ENCODE measurements at regions not wholly inside any gene's neighbourhood (a gene's known extent, or its start where the extent isn't known, plus 50 kb on each side); places are given as distances from the start of the nearest gene placed in this dataset.

- H3K27ac Mint-ChIP-seq = no peak overlapping the region
Observed at GRCh38 chr15:79700951-79701480, 195.8 kb downstream of the MTHFS start.

GRCh38 chr15:79702621-79703020, 194.2 kb downstream of the MTHFS start:
- Mint-ChIP-seq H3K9me3 (no peaks in the 10 kb centered on the region), H3K27ac (no peak overlapping the region), H3K36me3 (no peaks in the 10 kb centered on the region), H3K4me1 (ENCODE audit: unreplicated experiment) (no peaks in the 10 kb centered on the region), H3K27me3 (peaks cover 7% of the 10 kb centered on the region), H3K4me3 (no peak overlapping the region)
- TF ChIP-seq CTCF (conservative IDR thresholded peaks at IDR 0.05) = no peak
- DNase-seq (ENCODE audit: extremely low spot score, unreplicated experiment) = no peak

More at GRCh38 chr15:79700951-79701480, 195.8 kb downstream of the MTHFS start:
- H3K36me3 Mint-ChIP-seq = no peaks in the 10 kb centered on the region
- no peaks in the 10 kb centered on the region for H3K27me3 Mint-ChIP-seq
- no peak for TF ChIP-seq CTCF (conservative IDR thresholded peaks at IDR 0.05)
- no peak for DNase-seq (ENCODE audit: extremely low spot score, unreplicated experiment)
- H3K4me1 Mint-ChIP-seq (ENCODE audit: unreplicated experiment) = no peaks in the 10 kb centered on the region
- H3K4me3 Mint-ChIP-seq = no peak overlapping the region
- H3K9me3 Mint-ChIP-seq = no peaks in the 10 kb centered on the region

GRCh38 chr15:79721256-79721655, 175.6 kb downstream of the MTHFS start:
- no peaks in the 10 kb centered on the region for H3K9me3 Mint-ChIP-seq
- peaks cover 21% of the 10 kb centered on the region for H3K27me3 Mint-ChIP-seq
- no peak for TF ChIP-seq CTCF (conservative IDR thresholded peaks at IDR 0.05)
- DNase-seq (ENCODE audit: extremely low spot score, unreplicated experiment) = no peak
- no peaks in the 10 kb centered on the region for H3K36me3 Mint-ChIP-seq
- H3K4me3 Mint-ChIP-seq = no peak overlapping the region
- no peaks in the 10 kb centered on the region for H3K4me1 Mint-ChIP-seq (ENCODE audit: unreplicated experiment)
- H3K27ac Mint-ChIP-seq = no peak overlapping the region

GRCh38 chr15:79724312-79724711, 172.5 kb downstream of the MTHFS start:
- H3K27me3 Mint-ChIP-seq = peaks cover 21% of the 10 kb centered on the region
- H3K36me3 Mint-ChIP-seq = no peaks in the 10 kb centered on the region
- H3K27ac Mint-ChIP-seq = no peak overlapping the region
- no peaks in the 10 kb centered on the region for H3K4me1 Mint-ChIP-seq (ENCODE audit: unreplicated experiment)
- H3K9me3 Mint-ChIP-seq = no peaks in the 10 kb centered on the region
- no peak for TF ChIP-seq CTCF (conservative IDR thresholded peaks at IDR 0.05)
- no peak for DNase-seq (ENCODE audit: extremely low spot score, unreplicated experiment)
- H3K4me3 Mint-ChIP-seq = no peak overlapping the region

GRCh38 chr15:79724804-79725203, 172.0 kb downstream of the MTHFS start:
- Mint-ChIP-seq H3K4me1 (ENCODE audit: unreplicated experiment) (no peaks in the 10 kb centered on the region), H3K27me3 (peaks cover 25% of the 10 kb centered on the region), H3K4me3 (no peak overlapping the region), H3K27ac (no peak overlapping the region), H3K36me3 (no peaks in the 10 kb centered on the region), H3K9me3 (no peaks in the 10 kb centered on the region)
- no peak for DNase-seq (ENCODE audit: extremely low spot score, unreplicated experiment)
- no peak for TF ChIP-seq CTCF (conservative IDR thresholded peaks at IDR 0.05)

- no peaks in the 10 kb centered on the region for H3K4me1 Mint-ChIP-seq (ENCODE audit: unreplicated experiment)
- H3K9me3 Mint-ChIP-seq = no peaks in the 10 kb centered on the region
- no peak for TF ChIP-seq CTCF (conservative IDR thresholded peaks at IDR 0.05)
- H3K27me3 Mint-ChIP-seq = peaks cover 22% of the 10 kb centered on the region
- DNase-seq (ENCODE audit: extremely low spot score, unreplicated experiment) = no peak
- H3K27ac Mint-ChIP-seq = no peak overlapping the region
- no peaks in the 10 kb centered on the region for H3K36me3 Mint-ChIP-seq
- no peak overlapping the region for H3K4me3 Mint-ChIP-seq
Observed at GRCh38 chr15:79728867-79729266, 167.9 kb downstream of the MTHFS start.
